HG03354 (cell line): ENCODE measurements at regions not wholly inside any gene's neighbourhood (a gene's known extent, or its start where the extent isn't known, plus 50 kb on each side); places are given as distances from the start of the nearest gene placed in this dataset.

Experiments
- ATAC-seq: cut with Tn5 transposase; IDR thresholded peaks from one replicate; pipeline ENCODE4 v1.9.1; 2021; ENCODE audit warnings: mild to moderate bottlenecking; ENCODE audit not compliant: unreplicated experiment, poor library complexity, severe bottlenecking

DNA sequence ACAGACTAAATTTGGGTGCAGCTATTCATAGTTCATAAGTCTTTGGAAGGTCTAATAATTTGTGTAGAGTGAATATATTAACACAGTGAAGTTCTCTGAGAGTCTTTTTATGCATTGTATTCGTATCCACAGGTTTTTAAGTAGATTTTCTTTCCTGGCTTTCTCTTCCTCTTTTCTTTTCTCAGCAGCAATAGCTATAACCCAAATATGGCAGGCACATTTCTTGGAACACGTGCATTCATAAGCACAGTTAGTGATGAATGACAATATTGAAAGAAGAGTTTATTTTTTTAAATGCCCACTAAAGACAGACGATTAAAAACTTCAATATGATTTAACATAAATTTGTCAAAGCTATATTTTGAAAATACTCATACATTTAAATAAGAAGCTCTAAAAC, 220.5 kb upstream of the MBL2 start:
- ATAC-seq: no peak

DNA sequence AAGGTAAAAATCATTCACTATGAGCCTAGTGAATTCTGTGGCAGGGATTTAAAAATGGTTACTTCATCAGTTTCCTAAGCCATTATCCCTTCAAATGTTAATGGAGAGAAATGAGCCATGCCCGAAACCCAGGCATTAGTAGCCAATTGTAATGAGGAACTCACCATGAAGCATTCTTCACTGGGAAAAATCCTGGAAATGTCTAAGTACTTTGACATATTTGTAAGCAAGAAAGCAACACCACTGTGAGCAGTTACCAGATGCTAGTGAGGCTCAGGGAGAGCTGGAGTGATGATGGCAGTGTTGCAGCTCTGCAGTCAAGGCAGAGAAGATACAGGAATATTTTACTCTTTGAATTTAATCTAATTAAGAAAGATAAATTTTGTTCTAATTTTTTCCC, 220.0 kb upstream of the MBL2 start:
- ATAC-seq: no peak

DNA sequence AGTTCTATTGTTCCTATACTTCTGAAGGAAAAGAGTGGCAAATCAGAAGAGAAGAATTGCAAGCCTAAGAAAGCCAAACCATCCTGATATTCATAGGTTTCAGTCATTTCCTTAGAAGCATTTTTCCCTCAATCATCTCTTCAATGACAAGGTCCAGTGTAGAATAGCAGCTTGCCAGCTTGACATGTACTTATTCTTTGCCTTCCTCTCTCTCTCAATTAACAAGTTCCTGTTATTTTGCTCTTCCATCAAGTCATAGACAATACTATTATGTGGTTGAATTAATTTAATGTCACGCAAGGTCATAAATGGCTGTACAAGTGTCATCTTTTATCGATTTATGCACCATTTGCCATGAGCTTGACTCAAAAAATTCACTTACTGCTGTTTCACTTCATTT, 216.3 kb upstream of the MBL2 start:
- no peak for ATAC-seq

DNA sequence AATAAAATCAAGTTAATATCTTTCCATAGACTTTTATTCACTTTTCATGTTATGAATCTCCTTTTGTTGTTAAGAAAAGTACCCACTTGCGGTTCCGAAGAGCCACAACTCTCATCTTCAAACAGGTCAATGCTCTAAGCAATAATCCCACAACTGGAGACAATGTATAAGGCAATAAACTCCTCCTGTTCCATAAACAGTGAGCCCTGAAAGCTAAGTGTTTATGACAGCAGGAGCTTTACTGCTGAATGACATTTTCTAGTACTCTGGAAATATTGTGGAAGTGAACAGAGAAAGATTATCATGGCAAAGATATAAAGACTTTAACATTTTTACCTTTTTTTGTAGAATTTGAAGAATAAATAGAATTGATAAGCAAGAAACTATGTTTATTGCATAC, 213.5 kb upstream of the MBL2 start:
- ATAC-seq: no peak

DNA sequence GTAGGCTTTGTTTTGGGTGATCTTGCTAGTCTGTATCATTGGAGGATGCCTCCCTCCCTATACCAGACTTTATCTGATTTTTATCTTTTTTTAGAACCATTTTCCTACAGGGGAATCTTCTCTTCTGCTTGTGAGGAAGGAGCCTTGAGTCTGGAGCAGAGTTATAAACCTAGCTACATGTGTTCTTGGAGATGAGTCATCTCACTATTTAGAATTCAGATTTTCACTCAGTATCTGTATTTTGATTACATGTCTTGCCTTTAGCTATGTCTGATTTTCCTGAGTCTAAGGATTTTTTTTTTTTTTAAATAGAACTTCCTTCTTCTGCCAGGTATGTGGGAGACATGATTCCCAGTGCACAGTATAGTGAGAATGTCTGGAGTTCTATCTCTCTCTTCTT, 211.6 kb upstream of the MBL2 start:
- no peak for ATAC-seq

DNA sequence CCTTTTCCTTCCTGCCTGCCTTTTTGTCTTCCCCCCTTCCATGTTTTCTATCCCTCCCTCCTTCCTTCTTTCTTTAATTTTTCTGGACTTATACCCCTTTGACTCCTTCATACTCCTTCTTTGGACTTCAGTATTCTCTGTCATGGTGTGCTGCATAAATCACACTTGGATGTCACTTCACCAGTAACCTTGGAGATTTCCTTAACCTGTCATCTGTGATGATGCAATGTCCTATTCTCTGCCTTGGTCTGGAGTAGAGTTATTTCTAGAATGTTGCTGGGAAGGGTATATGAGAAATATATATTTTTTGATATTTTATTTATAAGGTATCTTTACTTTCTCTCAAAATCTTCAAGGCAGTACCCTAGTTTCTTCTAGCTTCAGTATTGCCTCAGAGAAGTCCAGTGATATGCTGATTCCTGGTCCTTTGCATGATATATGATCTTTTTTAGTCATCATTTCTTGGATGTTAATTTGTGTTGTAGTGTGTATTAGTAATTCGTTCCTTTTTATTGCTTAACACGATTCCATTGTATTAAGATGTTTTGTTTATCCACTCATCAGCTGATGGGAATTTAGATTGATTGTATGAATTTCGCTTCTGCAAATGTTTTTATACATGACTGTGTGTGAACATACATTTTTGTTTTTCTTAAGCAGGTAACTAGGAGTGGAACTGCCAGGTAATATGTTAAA, 206.9 kb upstream of the MBL2 start:
- no peak for ATAC-seq

DNA sequence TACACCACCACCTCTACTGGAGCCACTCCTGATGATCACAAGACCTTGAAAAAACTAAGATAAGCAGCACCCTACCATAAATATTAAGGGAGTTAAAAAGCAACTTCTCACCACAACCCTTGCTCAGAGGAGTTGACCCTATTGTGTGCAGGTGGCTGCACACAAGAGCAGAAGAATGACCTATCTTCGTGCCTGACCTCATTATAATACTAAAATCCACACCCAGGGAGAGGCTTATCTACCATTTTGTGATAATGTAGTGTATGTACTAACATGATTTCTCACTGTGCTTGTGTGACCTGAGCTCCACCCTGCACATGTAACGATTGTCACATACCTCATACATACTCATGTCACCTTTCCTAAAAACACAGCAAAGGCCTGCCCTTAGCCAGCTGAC, 205.0 kb upstream of the MBL2 start:
- no peak for ATAC-seq

DNA sequence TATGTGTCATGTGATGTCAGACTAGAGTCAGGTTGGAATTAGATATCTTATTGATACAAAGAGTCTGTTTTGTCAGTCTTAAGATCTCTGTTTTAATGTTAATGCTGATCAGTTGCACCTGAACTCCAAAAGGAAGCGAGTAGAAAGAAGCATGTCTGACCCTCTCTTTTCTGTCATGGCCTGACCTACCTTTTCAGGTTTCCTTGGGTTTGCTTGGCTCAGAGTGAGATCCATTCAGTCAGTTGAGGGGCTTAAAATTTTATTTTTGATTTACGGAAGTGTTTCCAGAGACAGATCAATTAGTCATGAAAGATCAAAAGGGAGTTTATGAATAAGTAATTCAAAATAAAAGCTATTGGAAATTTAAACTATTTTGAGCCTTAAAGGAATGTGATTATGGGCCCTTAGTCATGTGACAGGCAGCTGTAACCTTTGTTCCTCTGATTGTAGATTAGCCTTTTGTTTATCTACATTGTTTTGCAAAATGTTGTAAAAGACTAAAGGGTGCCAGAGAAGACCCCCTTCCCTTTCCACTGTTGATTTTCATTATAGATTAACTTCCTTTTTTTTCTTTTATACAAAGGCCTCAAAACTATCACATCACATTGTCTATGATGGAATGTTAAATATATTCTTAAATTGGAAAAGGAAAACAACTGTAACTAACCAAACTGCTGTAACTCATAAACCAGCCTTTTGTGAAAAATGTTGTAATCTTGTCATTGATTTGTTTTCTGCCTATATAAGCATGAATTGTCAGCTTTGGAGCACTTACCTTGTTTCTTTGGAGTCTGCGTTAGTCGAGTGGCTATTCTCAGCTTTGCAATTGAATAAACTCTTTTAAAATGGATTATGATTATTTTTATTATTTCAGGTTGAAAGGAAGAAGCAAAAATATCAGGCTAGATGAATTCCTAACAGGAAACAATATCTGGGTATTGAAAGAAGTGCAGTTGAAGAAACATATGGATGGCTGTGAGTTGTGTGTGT, 195.5 kb upstream of the MBL2 start:
- no peak for ATAC-seq

DNA sequence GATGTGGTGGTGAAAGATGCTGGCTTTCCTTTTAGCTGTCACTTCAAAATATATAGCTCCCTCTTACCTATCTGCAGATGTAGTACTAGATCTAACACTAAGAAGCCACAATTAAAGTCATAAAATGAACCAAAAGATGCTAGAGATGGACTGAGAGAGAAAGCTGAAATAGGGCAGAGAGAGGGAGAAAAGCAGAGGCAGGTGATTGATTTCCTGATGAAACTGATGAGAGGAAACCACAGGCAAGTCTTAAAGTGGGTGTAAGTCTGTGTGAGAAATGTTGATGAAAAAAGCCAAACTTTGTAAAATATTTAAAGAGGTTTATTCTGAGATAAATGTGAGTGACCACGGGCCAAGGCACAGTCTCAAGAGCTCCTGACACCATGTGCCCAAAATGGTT, 194.3 kb upstream of the MBL2 start:
- ATAC-seq: no peak

DNA sequence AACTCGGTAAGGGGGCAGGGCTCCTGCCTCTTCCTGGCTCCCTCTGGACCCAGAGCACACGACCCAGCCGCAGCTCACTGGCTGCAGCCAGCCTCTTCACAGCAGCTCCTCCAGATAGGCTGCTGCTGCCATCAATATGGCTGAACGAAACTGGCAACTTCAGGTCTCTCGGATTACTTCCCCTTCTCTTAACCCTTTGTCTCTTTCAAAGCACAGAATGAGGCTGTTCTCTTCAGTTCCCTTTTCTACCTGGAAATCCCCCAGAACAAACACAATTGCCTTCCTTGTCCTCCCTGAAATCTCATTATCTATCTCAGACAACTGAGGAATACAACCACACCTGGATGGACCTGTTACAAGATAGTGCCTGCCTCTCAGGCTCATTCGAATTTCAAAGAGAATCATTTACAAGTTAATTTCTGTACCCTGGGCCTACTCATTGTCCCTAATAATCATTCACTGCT, 193.4 kb upstream of the MBL2 start:
- peak; percentile 99 for ATAC-seq

DNA sequence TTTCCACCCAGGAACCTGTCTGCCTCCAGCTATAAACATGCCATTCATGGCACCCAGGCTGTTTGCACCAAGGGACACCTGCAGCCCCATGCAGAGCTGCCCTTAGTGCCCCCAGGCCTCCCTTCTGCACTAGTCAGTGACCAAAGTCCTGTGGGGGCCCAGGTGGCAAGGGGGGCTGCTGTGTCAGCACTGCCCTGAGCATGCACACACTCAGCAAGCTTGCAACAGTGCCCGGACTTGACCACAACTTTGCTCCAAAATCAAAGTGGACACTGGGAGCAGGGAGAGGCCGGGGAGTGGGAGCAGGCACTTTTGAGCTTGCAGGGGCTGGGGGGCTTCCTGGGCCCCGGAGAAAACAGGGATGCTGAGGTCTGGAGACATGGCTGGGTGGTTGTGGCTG, 192.9 kb upstream of the MBL2 start:
- ATAC-seq: peak; percentile 10

DNA sequence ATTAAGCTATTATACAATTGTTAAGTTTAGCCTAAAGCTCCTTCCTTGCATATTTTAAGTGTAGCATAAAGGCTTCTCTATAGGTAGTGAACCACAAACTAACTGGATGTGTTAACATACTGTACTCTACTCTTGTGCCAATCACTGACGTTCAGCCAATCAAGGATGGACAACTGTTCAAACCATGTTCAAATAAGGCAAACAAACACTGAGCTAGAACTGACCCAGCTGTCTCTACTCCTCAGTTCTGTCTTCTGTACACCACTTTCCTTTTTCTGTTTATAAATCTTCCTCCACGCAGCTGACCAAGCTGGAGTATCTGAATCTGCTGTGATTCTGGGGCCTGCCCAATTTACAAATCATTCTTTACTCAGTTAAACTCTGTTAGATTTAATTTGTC, 188.7 kb upstream of the MBL2 start:
- no peak for ATAC-seq

DNA sequence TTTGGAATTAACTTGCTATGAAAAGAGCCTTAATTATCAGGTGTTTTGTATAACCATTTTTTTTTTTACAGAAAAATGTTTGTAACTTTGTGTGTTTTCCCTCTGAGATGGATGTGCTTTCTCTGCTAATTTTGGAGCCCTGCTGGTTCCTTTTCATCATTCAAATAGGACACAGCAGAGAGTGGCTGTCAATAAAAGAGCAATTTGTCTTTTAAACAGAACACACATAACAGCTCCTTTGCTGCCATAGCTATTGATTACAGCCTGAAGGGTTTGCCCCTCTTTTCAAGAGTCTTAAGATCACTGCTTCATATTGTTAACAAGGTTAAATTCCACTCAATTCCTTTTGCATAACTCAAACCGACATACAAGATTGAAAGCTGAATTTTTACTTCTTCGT, 187.2 kb upstream of the MBL2 start:
- no peak for ATAC-seq

DNA sequence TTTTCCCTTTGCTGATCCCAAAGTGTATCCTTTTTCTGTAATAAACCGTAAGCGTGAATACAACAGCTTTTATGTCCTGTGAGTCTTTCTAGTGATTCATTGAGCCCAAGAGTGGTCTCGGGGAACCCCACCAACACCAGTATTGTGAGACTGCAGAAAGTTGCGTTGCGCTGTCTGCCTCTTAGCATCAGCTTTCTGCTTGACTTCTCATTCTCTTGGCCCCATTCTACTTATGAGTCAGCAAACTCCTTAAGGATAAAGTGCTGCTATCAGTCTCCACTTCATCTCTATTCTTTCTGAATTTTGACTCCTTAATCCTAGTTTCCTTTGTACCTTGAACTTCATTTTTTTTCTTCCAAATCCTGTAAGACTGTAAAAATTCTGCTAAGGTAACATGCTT, 184.3 kb upstream of the MBL2 start:
- ATAC-seq: no peak

DNA sequence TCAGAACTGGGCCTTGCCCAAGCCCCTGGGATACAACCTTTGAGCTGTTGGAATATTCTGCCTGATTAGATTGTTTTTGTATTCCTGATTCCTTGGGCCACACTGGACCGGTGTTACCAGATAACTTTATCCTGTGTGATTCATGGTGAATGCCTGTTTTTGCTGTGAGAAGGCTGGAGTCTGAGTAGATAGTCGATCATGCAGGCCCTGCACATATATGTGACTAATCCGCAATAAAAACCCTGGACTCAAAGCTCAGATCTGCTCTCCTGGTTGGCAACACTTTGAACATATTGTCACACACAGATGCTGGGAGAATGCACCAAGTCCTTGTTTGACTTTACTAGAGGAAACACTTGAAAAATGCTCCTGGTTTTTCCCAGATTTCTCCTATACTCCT, 183.9 kb upstream of the MBL2 start:
- ATAC-seq: no peak

DNA sequence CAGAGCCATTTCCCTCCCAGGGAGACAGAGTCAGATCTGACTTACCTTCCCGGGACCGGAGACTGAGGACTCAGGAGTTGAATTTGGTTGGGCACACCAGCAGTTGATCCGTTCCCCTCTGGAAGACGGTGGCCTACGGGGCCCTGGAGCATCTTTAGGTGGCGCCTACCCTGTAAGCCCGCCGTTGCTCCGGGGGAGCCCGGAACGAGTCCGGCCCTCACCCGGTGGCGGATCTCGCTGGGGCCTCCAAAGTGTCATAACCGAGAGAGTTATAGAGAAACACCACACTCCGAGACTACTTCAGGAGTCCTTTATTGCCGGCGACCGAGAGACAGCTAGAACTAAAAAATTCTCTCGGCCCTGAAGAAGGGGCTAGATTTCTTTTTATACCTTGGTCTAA, 182.8 kb upstream of the MBL2 start:
- no peak for ATAC-seq

DNA sequence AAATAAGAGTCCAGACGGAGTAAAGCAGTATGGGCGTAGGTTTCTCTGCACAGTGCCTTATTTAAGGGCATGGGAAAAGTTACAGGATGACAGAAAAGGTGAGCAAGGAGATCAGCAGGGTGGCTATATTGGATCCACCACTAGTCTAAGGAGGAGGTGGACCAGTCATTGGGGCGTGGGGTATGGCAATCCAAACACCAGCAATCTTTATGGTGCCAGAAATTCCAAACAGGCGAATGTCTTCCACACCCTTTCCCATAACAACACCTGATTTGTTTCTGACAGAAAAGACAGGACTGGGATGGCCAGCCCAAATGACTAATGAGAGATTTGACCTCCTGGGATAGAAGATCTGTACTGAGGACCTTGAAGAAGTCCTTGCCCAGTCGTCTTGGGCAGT, 181.8 kb upstream of the MBL2 start:
- no peak for ATAC-seq

DNA sequence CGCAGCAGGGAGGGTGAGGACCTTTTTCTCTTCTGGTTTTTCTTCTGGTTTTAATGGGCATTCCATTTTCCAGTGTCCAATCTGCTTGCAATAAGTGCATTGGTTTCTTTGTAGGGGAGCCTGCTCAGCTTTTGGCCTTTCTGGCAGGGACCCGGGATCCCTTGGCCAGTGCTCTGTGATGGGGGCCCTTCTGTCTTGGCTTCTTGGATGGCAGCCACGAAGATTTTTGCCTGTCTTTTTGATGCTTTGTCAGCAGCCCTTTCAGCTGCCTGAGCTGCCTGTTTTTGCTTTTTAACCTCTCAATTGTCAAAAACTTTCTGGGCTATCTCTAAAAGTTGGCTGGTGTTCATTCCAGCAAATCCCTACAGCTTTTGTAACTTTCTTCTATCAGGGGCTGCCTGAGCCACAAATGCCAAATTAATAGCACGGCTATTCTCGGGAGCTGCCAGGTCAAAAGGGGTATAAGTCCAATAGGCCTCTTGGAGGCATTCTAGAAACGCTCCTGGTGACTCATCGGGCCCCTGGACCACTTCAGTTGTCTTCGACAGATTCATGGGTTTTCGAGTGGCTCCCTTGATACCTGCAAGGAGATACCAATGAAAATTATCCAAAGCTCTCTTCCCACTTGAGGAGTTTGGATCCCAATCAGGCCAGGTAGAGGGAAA, 179.9 kb upstream of the MBL2 start:
- ATAC-seq: no peak

DNA sequence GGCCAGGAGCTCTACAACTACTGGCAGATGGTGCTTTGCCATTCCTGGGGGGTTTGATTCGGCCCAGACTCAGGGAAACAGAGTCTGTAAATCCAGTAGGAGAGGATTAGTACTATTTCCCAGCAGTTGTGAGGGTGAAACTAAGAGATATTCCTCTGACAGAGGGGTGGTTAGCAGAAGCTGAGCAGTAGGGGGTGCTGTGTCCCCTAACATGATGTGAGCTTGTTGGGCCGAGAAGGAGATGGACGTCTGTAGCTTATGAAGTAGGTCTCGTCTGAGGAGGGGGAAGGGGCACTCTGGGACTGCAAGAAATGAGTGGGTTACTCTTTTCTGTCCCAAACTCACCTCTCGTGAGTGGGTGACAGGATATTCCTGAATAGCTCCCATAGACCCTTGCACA, 179.2 kb upstream of the MBL2 start:
- ATAC-seq: peak; percentile 98

DNA sequence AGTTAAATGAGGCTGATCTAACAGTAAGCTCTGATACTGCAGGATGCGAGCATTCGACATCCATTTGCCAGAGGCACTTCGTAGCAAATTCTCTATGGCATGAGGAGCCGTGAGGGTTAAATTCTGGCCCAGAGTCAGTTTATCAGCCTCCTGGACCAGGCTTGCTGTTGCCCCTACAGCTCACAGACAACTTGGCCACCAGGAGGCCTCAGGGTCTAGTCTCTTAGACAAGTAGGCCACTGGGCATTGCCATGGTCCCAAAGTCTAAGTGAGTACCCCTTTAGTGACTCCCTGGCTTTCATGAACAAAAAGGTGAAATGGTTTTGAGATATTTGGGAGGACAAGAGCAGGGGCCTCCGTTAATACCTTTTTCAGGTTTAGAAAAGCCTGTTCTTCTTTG, 178.0 kb upstream of the MBL2 start:
- ATAC-seq: no peak

DNA sequence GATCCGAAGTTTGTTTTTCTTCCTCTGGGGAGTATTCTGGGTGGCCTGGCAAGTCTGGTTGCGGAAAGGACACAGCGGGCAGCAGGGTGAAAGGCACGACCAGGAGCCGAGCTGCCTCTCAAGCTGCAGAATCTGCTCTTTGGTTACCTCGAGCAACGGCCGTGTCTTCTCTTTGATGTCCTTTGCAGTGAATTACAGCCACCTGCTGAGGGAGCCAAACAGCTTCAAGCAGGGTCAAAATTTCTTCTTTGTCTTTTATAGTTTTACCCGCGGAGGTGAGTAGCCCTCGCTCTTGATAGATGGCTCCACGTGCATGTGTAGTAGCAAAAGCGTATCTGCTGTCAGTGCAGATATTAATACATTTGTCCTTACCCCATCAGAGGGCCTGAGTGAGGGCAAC, 177.3 kb upstream of the MBL2 start:
- no peak for ATAC-seq
